ENCODE measurements at regions not wholly inside any gene's neighbourhood (a gene's known extent, or its start where the extent isn't known, plus 50 kb on each side); places are given as distances from the start of the nearest gene placed in this dataset.
"Not testable (repeated sequence)": the region's sequence is repeated elsewhere in the genome, so short reads cannot be mapped to it uniquely, and the experiment has no call there.

DNA sequence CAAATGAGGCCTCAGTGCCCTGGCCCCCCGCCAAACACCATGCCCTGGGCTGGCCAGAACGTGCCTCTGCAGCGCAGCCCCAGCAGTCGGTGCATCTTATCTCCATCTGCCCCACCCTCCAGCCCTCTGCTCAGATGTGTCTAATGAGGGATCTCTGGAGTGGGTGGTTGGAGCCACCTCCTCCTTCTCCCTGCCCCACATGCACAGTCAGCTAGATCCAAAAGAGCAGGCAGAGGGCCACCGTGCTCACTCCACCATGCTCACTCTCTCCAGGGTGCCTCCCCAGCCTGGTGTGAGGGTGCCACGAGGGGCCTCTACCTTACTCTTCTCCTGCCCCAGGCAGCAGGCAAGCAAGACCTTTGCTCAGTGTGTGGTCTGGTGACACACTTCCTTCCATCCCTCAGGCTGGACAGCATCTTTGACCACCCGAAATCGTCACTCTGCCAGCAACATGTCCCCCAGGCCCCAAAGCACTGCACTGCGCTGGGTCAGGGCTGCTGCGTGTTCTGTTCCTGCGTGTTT, 266.1 kb upstream of the HDAC4 start:
- DNase-seq: no peak

DNA sequence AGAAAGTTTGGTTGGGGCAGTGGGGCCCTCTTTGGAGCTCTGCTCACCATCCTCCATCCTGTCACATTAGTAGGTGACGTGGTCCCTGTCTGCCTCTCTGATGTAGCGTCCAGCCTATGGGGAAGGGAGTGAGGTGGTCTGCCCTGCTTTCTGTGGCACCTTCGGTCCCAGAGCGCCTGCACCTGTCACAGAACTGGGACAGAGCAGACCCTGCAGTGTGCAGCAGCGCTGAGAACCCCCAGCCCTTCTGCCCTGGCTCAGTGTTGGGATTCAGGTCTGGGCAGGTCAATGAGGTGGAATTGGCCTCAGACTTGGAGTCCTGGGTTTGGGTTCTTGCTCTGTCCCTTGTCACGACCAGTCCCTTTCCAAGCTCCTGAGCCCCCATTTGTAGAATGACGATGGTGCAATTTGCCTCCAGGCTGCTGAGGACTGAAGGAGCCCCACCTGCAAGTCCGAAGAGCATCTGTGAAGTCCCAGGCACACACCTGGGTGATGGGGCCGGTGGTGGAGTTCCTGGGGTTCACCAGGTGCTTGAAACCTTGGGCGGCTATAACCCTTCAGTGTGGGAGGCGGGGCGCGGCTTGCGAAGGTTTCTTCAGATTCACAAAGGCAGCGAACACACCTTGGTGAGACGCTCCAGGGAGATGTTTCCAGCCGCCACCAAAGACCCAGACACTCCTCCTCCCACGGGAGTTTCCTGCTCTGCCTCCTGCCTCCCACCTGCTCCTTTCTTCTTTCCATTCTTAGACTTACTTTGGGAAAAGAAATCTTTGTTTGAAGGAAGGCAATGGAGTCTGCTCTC, 265.4 kb upstream of the HDAC4 start:
- DNase-seq: no peak

- DNase-seq: no peak
Measured at GRCh38 chr2:239664216-239664810, 263.5 kb upstream of the HDAC4 start.

DNA sequence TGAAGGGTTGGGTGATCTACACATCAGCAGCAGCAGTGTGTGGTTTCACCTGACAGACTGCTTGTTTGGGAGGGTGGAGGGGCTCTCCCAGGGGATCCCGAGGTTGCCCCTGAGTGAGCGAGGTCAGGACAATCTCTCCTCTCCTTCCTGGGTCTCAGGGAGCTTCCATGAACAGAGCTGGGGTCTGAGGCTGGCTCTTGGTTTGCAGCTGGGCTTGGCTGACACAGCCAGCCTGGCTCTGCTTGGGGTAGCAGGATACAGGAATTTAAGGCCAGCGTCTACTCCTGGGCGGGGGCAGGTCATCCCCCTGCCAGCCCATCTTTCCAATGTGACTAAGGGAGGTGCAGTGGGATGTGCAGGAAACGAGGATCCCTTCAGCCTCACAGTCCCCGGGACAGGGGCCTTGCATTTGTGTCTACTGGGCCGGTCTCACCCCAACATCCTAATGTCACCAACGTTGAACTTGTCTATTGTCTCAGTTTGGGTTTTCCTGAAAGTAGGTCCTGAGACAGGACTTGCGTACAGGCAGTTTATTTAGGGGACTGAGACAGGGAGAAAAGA, 262.6 kb upstream of the HDAC4 start:
- DNase-seq: no peak

DNA sequence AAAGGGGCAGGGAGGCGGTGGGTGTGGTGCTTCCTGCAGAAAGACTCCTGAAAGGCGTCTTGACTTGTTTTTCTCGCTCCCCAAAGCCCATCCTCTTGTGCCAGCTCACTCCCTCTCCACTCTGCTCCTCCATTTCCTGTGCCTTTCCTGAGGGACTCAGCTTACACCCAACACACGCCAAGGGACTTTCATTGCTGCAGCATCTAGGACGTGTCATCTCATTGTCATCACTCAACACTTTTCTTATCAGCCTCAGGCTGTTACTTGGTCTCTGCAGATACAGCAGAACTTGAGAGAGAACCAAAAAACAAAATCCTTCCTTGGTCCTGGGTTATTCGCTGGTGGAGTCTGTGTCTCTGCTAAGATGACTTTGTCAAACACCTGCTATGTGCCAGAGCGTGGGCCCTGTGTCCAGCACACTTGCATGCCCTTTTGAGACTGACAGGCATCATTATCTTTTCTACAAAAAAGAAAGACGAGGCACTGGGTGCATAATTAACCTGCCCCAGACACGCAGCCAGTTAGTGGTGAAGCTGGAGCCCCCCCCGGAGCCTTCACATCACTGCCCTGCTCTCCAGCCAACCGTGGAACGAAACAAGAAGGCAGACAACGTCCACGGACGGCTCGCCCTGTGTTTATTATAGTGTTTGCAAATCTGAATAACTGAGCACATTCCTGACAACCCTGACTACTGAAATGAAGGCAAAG, 261.7 kb upstream of the HDAC4 start:
- DNase-seq: no peak

GRCh38 chr2:239661334-239662312, 260.8 kb upstream of the HDAC4 start:
- DNase-seq: no peak

DNA sequence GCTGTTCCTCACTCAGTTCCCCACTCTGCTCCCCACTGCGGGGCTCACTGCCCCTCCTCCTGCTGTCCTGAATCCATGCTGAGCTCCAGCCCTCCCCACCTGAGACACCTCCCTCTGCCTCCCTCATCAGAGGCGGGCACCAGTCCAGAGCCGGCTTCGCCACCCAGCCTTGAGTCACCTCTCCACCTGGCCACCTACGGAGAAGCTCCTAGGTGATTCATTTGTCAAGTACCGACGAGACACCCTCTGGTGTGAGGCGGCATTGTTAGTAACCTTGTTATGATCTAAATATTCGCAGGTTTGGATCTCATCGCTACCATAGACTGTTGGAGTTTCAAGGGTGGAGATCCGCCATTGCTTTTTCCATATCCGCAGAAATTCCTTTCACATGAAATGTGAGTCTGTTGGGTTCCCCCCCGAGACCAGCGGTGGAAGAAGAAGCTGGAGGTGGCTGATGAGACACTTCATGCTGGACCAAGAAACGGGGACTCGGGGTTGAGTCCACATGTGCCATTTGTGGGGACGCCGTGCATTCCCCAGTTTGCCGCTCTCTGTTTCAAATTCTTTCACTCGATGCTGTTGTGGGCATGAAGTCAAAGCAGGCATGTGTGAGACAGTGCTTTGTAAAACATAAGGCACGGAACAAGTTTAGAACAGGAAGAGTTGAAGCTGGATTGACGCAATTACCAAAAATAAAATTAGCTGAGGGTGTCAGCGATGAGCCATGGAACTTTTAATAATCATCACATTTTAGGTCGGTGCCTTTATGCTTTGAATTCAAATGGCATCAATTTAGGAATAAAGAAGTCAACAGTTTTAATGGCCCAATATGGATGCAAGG, 259.8 kb upstream of the HDAC4 start:
- no peak for DNase-seq

DNA sequence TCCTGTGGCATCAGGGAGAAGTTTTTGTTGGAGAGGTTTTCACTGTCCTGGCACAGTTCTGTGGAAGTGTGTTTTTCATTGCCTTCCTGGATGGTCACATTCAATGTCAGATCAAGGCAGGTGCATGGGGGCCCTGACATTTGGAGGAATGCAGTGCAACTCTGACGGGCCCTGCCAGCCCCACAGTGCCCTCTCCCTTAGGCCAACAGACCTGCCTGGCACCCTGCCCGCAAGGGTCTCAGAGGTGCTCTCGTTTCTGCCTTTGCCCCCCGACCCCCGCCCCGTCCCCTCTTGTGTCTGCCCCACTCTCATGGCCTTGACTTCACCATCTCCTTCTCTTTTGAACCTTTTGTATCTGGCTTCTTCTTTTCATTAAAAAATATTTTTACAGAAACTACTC, 257.2 kb upstream of the HDAC4 start:
- no peak for DNase-seq

GRCh38 chr2:239657236-239657635, 256.4 kb upstream of the HDAC4 start:
- no peak for DNase-seq

DNA sequence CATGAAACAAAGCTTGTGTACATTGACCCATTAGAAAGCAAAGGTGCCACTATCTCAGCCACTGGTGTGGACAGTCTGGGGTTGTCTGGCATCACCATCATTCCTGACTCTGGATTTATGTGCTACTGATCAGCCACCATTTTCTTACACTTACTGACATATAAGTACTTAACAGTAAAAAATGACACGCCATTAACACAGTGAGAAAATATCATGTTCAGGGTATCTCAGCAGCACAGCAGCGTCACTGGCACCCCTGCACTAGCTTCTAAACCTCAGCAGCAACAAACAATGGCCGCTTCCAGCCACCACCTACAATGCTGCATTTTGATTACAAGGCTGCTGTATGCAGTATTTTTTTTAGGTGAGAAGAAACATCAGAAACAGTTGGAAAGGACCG, 253.4 kb upstream of the HDAC4 start:
- DNase-seq: no peak

GRCh38 chr2:239651859-239652258, 251.0 kb upstream of the HDAC4 start:
- DNase-seq: no peak

DNA sequence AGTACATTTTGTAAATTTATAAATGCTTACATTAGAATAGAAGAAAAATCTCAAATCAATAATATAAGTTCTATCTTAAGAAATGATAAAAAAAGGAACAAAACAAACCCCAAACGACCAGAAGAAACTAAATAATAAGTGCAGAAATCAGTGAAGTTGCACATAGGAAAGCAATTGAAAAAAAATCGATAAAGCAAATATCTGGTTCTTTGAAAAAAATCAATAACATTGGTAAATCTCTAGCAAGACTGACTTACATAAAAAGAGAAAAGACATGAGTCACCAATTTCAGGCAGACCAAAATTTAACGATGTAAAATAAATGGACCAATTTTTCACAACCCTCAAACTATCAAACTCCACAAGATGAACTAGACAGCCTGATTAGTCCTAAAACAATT, 249.9 kb upstream of the HDAC4 start:
- DNase-seq: no peak

DNA sequence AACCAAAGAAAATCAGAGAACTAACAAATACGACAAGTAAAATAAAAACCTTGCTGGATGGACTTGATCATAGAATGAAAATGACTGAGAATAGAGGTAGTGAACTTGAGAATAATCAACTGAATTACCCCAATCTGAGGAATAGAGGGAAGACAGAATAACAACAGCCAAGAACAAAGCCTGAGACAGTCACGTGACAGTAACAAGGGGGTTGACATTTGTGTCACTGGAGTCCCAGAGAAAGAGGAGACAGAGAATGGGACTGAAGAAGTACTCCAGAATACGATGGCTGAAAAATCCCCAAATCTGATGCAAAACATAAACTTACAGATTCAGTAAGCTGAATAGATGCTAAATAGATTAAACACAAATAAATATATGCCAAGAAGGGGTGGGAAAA, 248.5 kb upstream of the HDAC4 start:
- DNase-seq: no peak

GRCh38 chr2:239648607-239649006, 247.8 kb upstream of the HDAC4 start:
- DNase-seq: peak; percentile 60

DNA sequence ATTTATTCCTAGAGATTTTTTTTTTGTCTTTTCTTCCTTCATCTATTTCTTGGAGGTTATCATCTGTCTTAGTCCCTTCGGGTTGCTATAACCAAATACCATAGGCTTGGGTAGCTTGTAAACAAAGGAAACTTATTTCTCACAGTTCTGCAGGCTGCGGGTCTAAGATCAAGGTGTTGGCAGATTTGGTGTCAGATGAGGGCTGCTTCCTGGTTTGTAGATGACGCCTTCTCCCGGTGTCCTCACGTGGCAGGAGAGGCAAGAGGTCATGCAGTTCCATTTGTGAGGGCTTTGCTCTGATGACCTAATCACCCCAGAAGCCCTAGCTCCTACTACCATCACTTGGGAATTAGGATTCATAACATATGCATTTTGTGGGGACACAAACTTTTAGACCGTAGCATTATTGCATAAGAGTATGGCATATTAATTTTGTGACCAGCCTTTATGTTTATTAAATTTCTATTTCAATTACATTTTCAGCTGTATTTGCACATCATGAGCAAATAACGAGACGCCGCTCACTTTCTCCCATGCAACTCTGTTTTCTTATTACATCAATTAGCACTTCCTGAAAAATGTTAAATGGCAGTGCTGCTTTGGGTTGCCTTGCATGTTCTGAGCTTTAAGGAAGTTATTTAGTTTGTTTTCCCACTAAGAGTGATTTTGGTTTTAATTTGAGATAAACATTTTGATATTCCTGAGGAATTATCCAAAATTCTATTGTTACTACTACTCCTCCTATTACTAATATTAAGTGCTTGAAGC, 246.4 kb upstream of the HDAC4 start:
- DNase-seq: no peak

DNA sequence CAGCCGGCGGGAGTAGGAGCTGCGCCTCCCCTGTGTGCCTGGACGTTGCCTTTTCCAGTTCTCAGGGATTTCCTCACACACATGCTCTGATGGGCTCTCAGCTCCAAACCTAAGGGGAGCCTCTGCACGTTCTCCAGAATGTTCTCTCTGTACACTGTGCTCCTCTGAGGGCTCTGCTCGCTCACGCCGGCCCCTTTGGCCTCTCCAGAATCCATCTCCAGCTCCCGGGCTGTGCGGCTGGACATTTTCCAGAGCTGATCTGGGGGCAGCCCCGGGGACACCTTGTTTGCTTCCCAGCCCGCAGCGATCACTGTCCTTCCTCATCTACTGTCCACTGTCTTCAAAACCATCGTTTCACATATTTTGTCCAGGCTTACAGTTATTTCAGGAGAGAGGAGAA, 245.4 kb upstream of the HDAC4 start:
- no peak for DNase-seq

DNA sequence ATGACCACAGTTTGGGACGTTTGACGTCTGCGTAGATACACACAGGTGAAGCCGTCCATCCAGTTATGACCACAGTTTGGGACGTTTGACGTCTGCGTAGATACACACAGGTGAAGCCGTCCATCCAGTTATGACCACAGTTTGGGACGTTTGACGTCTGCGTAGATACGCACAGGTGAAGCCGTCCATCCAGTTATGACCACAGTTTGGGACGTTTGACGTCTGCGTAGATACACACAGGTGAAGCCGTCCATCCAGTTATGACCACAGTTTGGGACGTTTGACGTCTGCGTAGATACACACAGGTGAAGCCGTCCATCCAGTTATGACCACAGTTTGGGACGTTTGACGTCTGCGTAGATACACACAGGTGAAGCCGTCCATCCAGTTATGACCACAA, 243.8 kb upstream of the HDAC4 start:
- not testable (repeated sequence) for DNase-seq

DNA sequence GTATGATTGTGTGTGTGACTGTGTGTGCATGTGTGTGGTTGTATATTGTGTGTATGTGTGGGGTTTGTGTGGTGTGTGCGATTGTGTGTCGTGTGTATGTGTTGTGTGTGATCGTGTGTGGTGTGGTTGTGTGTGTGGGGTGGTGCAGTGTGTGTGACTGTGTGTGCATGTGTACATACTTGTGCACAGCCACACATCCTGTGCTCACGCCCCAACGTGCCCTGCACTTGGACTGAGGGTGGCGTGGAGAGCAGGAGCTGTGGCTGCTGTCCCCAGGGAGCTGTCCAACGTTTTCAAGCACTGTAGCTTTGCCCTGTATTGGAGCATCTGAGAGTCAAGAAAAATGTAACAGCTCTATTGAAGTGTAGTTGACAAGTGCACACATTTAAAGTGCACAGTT, 243.2 kb upstream of the HDAC4 start:
- no peak for DNase-seq

DNA sequence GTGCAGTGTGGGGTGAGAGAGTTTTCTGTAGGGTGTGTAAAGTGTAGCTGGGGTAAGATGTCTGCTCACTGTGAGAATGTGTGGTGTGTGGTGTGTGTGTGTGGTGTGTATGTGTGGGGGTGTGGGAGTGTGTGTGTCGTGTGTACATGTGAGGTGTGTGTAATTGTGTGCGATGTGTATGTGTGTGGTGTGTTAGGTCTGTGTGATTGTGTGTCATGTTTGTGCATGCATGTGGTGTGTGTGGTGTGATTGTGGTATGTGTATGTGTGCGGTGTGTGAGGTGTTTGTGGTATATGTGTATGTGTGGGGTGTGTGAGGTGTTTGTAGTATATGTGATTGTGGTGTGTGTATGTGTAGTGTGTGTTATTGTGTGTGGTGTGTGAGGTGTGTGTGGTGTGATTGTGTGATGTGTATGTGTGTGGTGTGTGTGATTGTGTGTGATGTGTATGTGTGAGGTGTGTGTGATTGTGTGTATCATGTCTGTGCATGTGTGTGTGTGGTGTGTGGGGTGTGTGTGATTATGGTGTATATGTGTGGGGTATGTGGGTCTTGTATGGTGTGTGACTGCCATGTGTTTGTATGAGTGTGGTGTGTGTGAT, 241.7 kb upstream of the HDAC4 start:
- no peak for DNase-seq

DNA sequence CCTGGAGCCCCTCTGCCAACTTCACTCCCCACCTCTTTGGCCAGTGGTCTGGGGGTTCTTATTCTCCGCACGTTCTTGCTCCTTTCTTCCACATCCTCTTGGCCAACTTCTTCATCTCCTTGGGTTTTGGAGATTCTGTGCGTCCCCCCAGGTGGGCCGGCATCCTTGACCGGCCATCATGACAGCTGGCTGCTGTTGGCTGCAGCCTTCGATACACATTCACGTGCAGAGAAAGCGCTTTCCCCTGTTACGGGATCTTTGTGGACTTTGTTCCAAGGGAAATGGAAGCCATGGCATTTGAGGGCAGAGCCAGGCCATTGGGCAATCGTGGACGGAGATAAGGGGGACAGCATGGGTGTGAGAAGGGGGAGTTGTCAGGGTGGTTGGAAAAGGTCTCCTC, 241.1 kb upstream of the HDAC4 start:
- DNase-seq: not testable (repeated sequence)
